HG03565 (cell line): ENCODE measurements at regions not wholly inside any gene's neighbourhood (a gene's known extent, or its start where the extent isn't known, plus 50 kb on each side); places are given as distances from the start of the nearest gene placed in this dataset.

ENCODE experiments used
- ATAC-seq: cut with Tn5 transposase; IDR thresholded peaks from one replicate; pipeline ENCODE4 v1.9.1; 2021; ENCODE audit warnings: mild to moderate bottlenecking, moderate library complexity; ENCODE audit not compliant: unreplicated experiment

DNA sequence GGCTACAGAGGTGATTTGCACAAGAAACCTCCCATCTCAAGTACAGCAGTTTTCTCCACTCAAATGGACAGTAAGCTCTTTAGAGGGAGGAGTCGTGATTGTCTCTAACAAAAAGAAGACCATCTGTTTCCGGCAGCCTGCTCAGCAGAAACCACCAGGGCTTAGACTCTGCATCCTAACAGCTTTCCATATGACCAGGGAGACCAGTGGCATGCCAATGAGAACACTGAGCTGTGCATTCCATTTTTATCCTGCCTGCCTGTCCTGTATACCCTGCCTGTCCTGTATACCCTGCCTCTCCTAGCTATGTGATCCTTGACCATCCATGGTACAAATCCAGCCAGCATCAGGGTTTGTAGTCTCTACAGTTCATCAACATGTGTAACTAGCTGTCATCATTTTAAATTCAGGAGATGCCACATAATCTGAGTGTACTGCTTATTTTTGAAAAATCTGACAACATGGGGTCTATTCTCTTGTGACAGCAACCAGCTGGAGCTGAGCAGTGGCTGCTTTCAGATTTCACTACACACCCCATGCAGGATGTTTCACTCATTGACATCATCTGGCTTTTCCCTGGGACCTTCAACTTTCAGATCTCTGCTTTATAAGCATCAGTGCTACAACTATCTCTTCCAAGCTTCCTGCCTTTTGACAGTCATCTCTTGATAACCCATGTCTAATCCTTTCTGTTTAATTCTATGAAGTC, 50.5 kb upstream of the POU2AF2 start:
- ATAC-seq: no peak

DNA sequence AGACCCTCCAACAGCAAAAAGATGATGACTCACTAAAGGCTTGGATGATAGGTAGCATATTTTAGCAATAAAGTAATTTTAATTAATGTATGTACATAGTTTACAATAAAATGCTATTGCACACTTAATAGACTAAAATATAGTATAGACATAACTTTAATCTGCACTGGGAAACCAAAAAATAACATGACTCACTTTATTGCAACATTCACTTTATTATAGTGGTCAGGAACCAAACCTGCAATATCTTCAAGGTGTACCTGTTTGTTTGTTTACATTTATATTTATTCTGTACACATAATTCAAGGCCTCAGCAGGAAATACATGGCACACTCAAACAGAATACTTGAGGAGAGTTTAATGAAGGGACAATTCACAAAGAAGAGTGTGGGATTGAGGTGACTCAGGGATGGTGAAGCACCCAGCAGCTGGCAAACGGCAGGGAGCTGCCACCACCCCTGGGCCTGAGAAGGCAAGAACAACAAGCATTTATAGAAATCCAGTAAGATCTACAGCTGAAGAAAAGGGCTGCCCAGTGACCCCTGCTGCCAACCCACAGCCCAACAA, 51.5 kb upstream of the POU2AF2 start:
- no peak for ATAC-seq

DNA sequence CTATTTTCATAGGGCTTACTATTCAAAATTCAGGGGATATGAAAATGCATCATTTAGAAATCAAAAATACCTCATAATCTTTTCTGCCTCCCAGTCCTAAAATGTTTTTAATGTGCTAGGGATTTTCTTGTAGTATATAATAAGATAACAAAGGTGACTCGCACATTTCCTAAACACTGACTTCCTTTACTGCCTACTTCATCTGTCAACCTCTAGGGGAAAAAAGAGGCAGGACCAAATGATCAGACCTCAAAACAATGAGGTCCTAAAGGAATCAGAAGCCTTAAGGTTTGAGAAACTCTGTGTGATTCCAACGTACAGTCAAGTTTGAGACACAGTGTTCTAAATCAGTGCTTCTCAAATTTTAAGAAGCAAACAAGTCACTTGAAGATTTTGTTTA, 56.1 kb upstream of the POU2AF2 start:
- no peak for ATAC-seq

DNA sequence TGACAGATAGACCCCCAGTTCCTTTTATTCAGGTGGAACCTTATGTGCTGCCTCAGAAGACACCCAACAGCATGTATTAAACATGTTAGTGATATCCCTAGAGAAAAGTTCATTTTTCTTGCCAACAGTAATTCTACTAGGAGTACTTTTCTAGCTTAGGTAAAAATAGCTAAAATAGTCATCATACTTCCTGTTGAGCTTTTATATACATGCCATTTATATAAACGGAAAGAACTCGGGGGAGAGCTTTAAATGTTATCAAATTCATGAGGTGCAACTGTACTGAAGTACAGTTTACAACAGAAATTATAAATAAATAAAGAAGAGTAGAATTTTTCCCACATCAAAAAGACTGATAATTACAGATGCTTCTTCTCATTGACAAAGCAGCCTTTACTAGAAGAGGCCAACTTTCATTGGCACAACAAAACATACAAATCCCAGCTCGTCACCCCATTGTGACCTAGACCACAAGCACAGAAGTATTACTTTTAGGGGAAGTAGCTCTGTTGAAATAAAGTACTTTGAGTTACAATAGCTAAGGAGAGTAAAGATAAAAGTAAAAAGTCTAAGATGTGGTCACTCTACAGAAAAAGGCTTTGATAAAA, 59.1 kb upstream of the POU2AF2 start:
- no peak for ATAC-seq

DNA sequence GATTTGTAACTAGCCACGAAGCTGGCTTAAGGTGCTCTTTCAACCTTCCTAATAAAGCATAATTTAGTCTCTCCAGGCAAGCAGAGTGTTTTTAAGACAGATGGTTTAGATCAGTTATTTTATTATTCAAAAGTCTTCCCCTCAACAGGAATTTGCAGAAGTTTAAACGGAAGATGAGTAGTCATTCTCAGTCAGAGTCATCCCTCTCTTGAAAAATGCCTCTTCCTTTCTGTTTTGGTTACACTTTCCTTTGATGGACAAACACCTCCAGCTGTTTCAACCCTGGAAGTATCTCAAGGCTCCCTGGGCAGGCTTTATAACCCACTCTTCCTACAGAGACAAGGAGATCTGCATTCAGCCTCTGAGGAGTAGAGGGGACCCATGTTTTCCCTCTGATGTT, 60.3 kb upstream of the POU2AF2 start:
- ATAC-seq: no peak

DNA sequence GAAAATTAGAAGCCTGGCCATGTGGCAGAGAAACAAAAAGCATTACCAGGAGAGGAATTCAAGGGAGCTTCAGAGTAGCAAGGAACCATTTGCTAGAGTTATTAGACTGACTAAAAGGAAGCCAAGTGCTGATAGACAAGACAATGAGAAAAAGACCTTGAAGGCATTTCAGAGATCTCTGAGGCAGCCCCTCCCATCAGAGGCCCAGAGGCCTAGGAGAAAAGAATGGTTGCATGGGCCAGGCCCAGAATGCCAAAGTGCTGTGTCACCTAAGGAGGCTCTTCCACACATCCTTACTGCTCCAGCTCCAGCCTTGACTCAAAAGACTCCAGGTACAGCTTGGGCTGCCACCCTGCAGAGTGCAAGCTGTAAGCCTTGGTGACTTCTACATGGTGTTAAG, 61.8 kb upstream of the POU2AF2 start:
- no peak for ATAC-seq

DNA sequence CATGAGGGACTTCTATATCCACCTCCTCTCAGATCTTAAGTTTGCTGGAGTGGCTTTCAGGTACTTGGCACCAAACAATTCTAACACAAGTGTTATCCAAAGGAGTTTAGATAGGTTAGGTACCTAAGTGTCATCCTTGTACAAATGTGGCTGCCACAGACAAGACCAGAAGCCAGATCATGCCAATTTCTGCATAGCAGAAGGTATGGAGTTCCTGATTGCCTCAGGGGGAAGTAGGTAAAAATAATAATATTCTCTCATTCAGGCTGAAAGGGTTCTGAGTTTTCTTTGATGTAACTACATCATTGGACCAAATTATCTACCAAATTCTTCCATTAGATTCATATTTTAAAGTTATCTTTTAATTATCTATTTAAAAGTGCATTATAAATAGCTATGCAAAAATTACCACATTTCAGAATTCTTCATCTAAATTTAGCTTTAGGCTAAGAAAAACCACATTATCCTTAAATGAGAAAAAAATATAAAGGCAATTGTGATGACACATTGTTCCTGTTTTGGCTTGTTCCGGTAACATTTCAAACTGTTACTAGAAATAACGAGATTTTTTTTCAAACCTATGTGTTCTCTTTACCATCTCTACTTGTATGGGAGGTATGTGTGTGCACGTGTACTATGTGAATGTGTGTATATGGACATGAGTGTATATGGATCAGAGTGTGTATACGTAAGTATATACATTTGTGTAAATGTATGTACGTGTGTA, 66.2 kb upstream of the POU2AF2 start:
- ATAC-seq: no peak

DNA sequence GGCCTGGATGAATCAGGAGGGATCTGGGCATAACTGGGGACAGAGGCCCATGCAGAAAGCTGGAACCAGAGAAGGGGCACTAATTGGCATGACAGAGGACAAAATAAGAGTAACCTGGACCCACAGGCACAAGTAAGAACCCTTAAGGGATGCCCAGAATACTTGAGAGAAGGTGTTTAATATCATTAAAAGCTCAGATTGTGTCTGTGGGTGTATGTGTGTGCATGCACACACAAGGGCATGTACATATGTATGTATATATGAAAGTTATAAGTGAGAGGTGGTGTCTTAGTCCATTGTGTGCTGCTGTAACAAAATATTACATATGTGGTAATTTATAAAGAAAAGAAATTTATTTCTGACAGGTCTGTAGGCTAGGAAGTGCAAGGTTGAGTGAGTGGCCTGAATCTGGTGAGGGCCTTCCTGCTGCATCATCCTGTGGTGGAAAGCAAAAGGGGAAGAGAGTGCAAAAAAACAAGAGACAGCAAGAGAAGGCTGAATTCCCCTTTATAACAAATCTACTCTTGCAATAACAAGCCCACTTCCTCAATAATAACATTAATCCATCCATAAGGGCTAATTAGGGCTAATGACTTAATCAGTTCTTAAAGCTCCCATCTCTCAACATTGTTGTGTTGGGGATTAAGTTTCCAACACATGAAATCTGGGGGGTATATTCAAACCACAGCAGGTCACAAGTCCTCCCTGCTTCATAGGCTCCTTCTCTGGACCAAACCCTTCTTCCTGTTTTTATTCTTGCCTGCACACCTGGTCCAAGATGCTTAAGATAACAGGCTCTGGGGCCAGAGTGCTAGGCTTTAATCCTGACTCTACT, 68.3 kb upstream of the POU2AF2 start:
- ATAC-seq: peak; percentile 68

DNA sequence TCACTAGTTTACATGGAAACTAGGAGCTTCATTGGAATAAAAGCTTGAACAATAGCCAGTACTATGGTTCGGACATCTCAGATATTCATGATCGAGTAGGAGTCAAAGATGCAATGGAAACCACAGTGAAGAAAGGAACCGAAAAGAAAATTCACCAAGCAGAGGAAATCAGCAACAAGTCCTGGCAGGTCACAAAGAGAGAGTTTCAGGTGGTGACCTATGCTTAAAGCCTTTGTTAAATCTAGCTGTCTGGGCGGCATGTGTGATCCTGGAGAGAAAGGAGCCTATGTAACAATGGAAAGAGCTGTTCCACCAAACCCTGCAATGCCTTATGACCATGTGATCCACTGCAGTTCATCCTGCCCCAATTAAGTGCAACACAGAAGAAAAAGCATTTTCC, 68.9 kb upstream of the POU2AF2 start:
- ATAC-seq: peak; percentile 60

DNA sequence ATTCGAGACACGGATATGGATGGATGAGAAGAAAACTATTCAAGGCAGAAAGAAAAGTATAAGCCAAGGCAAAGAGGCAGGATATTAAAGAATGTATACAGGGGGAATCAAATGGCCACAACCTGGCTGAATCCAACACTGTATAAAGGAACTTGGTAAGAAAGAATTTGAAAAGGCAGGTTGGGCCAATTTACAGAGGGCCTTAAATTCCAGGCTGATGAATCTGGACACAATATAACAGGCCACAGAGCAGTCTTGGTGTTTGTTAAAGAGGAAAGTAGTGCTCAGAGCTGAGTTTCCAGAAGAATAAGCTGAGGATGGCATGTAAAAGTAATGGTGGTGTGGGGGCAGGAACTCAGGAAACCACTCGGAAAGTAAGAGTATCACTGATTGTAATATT, 72.3 kb upstream of the POU2AF2 start:
- no peak for ATAC-seq

DNA sequence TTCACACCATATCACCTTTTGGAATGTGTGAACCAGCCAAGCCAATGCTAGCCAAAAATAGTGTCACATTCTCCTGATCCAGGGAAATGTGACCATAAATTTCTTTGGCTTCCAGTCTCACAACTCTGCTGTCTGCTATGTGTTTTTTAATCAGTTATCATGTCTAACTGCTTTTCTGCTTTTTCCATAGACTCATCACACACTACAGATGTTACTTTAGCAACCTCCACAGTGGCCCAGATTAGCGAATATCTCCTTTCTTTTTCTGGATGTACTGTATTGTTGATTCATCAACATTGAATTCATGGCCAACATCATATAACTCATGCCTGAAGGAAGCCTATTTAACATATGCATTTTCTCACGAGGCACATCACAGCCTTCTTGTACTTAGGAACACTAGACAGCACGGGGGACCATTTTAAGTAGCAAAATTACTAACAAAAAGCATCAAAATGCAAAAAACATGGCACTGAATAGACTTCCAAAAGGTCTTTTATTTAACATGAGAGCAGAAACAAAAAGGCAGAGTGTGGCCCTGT, 73.1 kb upstream of the POU2AF2 start:
- ATAC-seq: no peak

DNA sequence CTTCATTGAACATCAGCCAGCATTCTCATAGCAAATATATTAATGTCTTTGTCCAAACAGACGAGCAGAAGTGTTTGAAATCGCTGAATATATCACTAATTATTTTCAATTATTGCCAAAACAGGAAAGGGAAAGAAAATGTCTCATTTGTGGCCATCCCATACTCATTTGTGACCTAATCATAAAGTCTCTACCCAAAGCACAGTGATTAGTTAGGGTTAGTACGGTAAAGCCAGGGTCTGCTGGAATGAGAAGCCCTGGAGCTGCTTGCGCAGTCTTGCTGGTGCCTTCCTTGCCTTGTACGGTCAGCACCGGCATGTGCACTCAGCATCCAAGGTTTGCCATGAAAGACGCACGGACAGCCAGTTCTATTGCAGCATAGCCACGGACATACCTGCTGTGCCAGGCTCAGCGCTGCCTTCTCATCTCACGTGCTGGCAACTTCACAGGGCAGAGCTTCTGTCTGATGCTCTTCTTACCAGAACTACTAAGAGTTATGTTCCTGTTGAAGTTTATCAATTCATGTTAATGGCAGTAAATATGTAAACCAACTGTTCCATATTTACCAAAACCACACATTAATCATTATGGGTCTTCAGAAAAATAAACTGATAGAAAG, 74.7 kb upstream of the POU2AF2 start:
- ATAC-seq: no peak

DNA sequence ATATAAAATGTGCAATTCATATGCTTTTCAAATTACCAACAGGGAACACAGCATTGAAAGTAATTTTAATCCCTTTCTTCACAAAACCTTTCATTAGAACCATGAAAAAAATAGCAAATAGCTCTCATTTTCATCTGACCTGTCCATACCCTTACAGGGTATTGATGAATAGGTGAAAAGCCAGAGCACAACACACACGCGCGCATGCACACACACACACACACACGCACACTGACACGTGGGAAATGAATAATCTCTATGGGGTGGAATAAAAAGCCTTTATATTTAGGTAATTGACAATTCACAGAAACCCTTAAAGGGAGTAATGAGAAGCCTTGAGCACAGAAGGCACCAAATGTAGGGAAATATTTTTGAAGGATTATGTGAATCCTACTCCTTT, 76.2 kb upstream of the POU2AF2 start:
- no peak for ATAC-seq

DNA sequence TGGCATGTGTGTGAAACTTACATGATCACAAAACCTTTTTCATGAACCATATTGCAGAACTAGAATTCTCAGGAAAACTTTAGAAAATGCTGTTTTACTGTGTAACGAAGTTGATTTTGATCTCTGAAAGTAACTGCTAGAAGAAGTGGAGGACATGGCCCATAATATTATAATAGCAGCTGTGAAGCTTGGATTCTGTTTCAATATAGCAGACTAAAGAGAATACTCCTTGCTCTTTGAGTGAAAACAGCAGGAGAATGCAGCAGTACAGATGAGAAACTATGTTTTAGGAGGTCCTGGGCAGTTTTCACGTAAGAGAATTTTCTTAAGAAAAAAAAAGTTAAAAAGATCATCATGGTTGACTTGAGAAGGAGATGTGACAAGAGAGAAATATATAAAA, 76.7 kb upstream of the POU2AF2 start:
- ATAC-seq: no peak

DNA sequence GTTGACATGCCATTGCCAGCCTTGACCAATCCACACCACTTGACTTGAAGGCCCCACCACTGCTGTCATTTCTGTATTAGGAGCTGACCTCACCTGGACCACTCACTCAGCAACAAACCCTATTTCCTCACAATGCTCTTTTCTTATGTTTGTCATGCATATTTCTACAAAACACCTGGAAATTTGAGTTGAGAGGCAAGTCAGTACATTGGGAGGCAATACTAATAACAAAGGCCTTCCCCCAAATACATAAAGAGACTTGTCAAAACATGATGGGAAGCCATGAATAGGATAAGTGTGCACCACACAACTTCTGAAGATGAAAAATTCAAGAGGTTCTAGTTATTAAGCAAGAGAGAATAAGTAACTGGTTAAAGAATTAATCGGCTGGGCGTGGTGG, 77.9 kb upstream of the POU2AF2 start:
- ATAC-seq: no peak

DNA sequence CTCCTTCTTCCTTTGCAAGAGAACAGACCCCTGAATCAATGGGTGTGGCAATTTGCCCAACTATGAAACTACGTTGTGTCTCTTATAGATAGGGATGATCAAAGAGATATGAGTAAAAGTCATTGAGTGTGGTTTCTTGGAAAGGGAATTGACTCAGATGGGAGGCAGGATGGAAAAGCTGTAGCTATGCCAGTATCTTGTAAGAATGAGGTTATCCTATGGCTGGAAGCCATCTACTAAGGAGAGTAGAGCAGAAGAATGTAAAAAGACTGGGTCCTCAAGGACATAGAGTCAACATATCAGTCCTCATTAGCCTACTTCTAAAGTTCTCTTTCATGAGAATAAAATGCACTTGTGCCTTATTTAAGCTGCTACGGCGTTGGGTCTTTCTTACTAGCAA, 78.9 kb upstream of the POU2AF2 start:
- ATAC-seq: no peak

DNA sequence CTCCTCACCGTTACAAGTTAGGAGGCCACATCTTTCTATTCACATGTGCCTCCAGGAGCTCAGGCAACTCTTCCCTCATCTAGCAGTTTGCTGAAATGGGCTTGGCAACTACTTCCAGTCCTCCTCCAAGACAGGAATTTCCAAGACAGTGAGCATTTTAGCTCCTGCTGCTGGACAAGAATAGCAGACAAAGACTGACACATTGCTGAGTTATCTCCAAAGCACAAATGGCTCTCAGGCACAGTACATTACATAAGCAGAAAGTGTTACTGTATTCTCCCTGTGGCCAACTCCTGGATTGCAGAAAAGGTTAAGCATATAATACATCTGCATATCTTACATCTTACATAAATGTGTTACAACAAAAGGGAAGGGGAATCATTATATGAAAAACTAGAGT, 83.2 kb upstream of the POU2AF2 start:
- no peak for ATAC-seq

DNA sequence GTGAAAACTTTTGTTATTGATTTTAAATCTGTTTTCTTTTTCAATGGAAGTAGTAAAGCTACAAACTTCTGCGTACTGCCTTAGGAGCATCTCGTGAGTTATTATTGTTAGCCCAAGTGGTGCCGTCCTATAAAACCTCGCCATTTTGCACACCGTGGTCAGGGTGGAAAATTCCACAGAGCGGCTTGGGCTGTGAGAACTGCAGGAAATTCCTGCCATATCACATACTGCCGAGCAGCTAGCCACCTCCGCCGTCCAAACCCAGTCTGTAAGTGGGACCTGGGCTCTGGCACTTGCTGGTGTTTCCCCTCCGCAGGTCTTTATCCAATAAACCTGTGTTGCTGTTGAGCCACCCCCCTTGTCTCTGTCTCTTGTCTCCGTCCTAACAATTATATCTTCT, 88.0 kb upstream of the POU2AF2 start:
- ATAC-seq: no peak

DNA sequence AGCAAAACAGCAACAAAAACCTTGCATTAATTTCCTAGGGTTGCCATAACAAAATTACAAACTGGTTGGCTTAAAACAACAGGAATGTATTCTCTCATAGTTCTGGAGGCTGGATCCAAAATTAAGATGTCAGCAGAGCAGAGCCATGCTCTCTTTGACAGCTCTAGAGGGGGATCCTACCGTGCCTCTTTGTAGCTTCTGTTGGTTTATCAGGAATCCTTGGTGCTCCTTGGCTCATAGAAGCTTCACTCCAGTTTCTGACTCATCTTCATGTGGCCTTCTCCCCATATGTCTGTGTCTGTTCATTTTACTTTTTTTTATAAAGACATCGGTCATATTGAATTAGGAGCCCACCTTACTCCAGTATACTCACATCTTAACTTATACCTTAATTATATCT, 90.5 kb upstream of the POU2AF2 start:
- no peak for ATAC-seq

DNA sequence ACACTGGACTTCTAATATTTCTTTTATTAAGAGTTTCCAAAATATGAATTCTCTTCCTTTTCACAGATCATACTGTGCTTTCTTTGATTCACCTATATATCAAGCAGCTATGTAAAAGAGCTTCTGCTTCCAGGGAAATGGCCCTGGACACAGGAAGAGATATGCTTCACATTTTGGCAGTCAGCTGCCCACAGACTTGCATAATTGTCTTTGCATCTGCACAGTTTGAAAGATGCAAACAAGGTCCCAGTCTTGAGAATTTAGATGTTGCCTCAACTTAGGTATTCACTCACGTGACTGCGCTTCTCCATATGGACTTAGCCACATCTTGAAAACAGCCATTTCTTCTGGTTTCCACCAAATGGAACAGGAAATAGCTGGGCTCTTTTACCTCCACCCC, 92.3 kb upstream of the POU2AF2 start:
- ATAC-seq: no peak
